OCI-LY1 (cell line): ENCODE measurements at regions not wholly inside any gene's neighbourhood (a gene's known extent, or its start where the extent isn't known, plus 50 kb on each side); places are given as distances from the start of the nearest gene placed in this dataset.

Source experiments
- EZH2 ChIP-seq: fragments of 200-600 bp; sonication (generic), shearing (Covaris generic); IDR thresholded peaks from 2 replicates; pipeline ENCODE4 v1.8.0; 2017; ENCODE audit warnings: borderline replicate concordance, mixed run types, mild to moderate bottlenecking, antibody characterized with exemption, low read length, moderate library complexity, mixed read lengths
- TF ChIP-seq, protein P1 (sequence below): fragments of 200-600 bp; sonication (generic), shearing (Covaris generic); IDR thresholded peaks from 2 replicates; pipeline ENCODE4 v1.5.1; 2017; ENCODE audit warnings: mild to moderate bottlenecking, antibody characterized with exemption, low read length, moderate library complexity, mixed read lengths

DNA sequence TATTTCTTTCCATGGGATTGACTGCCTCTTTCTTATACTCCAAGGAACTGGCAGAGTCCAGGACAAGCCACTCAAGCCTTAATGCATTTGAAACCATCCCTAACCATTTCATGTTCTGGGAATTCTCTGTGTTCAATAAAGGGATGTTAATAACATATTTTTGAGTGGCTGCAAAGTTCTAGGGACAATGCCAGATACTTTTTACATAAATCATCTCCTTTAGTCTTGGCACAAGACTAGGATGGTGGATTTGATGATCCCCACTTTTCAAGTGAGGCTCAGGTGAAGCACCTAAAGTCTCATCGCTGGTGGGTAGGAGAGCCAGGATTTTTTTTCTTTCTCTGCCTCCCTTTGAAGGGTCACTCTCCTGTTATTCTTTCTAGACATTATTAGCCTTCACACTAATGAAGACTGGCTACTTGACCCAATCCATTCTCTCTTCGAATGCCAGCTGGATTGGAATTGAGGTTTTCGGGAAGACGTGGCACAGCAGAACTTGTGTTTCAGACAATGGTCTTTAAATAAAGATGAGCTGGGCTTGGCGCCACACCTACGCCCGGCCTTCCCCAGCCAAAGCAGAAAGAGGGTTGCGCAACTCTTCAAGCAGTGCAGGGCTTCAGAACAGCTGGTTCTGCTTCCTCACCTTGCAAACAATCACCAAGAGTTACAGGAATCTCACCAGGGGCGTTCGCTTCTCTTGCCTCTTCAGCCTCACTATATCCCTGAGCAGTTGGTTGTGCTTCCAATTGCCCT, 73.8 kb upstream of the BMPER start:
- TF ChIP-seq, protein P1, sequence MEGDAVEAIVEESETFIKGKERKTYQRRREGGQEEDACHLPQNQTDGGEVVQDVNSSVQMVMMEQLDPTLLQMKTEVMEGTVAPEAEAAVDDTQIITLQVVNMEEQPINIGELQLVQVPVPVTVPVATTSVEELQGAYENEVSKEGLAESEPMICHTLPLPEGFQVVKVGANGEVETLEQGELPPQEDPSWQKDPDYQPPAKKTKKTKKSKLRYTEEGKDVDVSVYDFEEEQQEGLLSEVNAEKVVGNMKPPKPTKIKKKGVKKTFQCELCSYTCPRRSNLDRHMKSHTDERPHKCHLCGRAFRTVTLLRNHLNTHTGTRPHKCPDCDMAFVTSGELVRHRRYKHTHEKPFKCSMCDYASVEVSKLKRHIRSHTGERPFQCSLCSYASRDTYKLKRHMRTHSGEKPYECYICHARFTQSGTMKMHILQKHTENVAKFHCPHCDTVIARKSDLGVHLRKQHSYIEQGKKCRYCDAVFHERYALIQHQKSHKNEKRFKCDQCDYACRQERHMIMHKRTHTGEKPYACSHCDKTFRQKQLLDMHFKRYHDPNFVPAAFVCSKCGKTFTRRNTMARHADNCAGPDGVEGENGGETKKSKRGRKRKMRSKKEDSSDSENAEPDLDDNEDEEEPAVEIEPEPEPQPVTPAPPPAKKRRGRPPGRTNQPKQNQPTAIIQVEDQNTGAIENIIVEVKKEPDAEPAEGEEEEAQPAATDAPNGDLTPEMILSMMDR, result no peak
- no peak for TF ChIP-seq EZH2
